PC-3 (cell line): ENCODE measurements at regions not wholly inside any gene's neighbourhood (a gene's known extent, or its start where the extent isn't known, plus 50 kb on each side); places are given as distances from the start of the nearest gene placed in this dataset.

Source experiments
- CTCF ChIP-seq: fragments of 300-600 bp; sonication (generic); conservative IDR thresholded peaks from 2 replicates; pipeline ENCODE4 v1.5.1; 2017; ENCODE audit warnings: antibody characterized with exemption, low read depth, mild to moderate bottlenecking, low read length
- EZH2 ChIP-seq: fragments of 300-600 bp; sonication (generic); IDR thresholded peaks from one replicate; pipeline ENCODE4 v1.6.1; 2017; ENCODE audit warnings: antibody characterized with exemption, mild to moderate bottlenecking, low read length; ENCODE audit not compliant: unreplicated experiment

GRCh38 chrX:51024106-51024696, 113.7 kb downstream of the BMP15 start:
- TF ChIP-seq CTCF (no peak), EZH2 (no peak)
